Astrocyte of the cerebellum (primary cell): ENCODE measurements at regions not wholly inside any gene's neighbourhood (a gene's known extent, or its start where the extent isn't known, plus 50 kb on each side); places are given as distances from the start of the nearest gene placed in this dataset.

Experiments used
- DNase-seq: peaks from one replicate; pipeline ENCODE4 v3.0.0-alpha.2; 2011; ENCODE audit warnings: low read depth
- H3K4me3 ChIP-seq: 2 replicates; pipeline ENCODE4 v1.5.1; 2011; ENCODE audit warnings: mild to moderate bottlenecking, low read depth, low read length, moderate library complexity
- in situ Hi-C: cut with HindIII; loops from 2 replicates; pipeline ENCODE4 v1.10.0; 2017; ENCODE audit warnings: low sequenced_read_pairs
- TF ChIP-seq, protein P1 (sequence below): IDR thresholded peaks from 2 replicates; pipeline ENCODE4 v1.5.1; 2012; ENCODE audit warnings: low read length, low read depth, moderate library complexity, mild to moderate bottlenecking; ENCODE audit errors: missing control alignments

DNA sequence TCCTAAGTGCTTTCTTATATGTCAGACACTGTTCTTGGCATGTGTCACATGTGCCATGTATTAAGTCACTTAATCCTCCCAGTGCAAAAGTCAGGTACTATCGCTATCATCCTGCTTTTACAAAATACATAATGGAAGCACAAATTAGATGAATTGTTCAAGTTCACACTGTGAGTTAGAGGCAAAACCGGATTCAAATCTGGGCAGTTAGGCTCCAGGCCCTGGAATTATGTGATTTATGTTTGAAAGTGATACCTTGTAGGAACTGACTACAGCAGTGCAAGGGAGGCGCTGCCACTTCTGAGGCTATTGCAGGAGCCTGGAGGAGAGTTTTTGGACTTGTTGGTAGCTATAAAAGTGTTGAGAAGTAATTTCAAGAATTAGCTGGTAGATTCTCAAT lies 358.3 kb downstream of the HLX start:
- TF ChIP-seq, protein P1, sequence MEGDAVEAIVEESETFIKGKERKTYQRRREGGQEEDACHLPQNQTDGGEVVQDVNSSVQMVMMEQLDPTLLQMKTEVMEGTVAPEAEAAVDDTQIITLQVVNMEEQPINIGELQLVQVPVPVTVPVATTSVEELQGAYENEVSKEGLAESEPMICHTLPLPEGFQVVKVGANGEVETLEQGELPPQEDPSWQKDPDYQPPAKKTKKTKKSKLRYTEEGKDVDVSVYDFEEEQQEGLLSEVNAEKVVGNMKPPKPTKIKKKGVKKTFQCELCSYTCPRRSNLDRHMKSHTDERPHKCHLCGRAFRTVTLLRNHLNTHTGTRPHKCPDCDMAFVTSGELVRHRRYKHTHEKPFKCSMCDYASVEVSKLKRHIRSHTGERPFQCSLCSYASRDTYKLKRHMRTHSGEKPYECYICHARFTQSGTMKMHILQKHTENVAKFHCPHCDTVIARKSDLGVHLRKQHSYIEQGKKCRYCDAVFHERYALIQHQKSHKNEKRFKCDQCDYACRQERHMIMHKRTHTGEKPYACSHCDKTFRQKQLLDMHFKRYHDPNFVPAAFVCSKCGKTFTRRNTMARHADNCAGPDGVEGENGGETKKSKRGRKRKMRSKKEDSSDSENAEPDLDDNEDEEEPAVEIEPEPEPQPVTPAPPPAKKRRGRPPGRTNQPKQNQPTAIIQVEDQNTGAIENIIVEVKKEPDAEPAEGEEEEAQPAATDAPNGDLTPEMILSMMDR = no peak
- DNase-seq = no peak
- no peak overlapping the region for H3K4me3 ChIP-seq
- in situ Hi-C loops = no loop called here

GRCh38 chr1:221239181-221239580 lies 359.9 kb downstream of the HLX start:
- no peak for DNase-seq
- TF ChIP-seq, protein P1 = no peak
- in situ Hi-C loops = no loop called here
- no peak overlapping the region for H3K4me3 ChIP-seq

DNA sequence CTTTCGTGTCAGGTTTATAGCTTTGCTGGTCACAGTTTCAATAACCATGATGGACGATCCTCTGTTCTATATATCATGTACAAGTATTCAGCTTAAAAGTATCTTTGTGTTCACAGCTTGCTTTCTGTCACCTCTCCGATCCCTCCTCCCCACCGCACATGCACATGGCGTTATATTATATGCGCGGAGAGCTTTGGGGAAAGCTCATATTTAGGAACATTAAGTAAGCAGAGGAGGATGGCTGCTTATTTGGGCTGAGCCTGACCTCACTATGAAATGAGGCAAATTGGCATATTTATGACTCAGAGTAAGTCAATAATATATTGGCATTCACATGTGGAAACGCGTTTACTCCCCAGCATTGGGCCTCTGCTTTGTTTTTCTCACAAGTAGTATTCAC lies 360.5 kb downstream of the HLX start:
- TF ChIP-seq, protein P1 = no peak
- in situ Hi-C loops = no loop called here
- no peak for DNase-seq
- H3K4me3 ChIP-seq = no peak overlapping the region

DNA sequence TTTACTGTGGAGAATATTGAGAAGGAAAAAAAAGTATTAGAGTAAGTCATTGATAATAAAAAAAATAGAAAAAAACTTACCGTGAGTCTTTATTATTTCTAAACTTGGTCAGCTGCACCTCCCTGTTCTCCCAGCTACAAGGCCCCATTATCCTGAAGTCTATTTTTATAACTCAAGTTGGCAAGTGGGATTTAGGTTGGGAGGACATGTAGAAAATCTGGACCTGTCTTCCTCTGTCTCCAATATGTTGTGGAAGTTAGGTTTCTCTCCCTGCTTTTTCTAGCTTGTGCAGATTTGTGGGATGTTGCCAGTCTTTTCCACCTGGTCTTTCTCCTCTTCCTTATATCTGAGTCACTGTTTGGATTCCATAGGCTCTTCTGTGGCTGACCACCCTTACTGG lies 361.4 kb downstream of the HLX start:
- in situ Hi-C loops = no loop called here
- TF ChIP-seq, protein P1 = no peak
- no peak for DNase-seq
- H3K4me3 ChIP-seq = no peak overlapping the region

GRCh38 chr1:221241157-221241556 lies 361.9 kb downstream of the HLX start:
- TF ChIP-seq, protein P1 = no peak

DNA sequence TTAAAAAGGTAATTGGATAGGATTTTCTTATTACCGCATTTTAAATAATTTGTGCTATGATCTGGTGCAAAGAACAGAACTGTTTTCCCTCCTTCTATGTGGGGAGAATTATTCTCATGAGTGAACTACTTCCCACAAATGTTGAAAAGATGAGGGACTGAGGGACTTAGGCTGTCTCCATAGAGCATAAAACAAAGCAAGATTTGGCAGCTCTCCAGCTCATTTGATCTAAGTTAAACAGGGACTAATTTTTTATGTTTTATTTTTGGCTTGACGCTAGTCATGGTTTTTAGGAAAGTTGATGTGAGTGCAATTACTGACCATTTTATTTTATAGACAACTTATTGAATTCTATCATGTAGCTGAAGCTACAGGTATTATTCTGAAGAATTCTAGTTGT lies 362.3 kb downstream of the HLX start:
- TF ChIP-seq, protein P1 = no peak
- in situ Hi-C loops = no loop called here
- DNase-seq = no peak
- H3K4me3 ChIP-seq = no peak overlapping the region

More at GRCh38 chr1:221241157-221241556, 361.9 kb downstream of the HLX start:
- DNase-seq = no peak
- no peak overlapping the region for H3K4me3 ChIP-seq
- in situ Hi-C loops = no loop called here

GRCh38 chr1:221246067-221246466 lies 366.8 kb downstream of the HLX start:
- in situ Hi-C loops = no loop called here
- DNase-seq = no peak
- TF ChIP-seq, protein P1 = no peak
- no peak overlapping the region for H3K4me3 ChIP-seq
